Hippocampal formation (tissue), 2 donors: ENCODE measurements at regions not wholly inside any gene's neighbourhood (a gene's known extent, or its start where the extent isn't known, plus 50 kb on each side); places are given as distances from the start of the nearest gene placed in this dataset.

Experiments
- DNase-seq, 2 donors: peaks; one replicate each; lab custom pipeline; 2025; lab: John Stamatoyannopoulos, UW

GRCh38 chr17:10968007-10968406 lies 130.1 kb upstream of the PIRT start:
- no peak for DNase-seq

GRCh38 chr17:10956821-10957220 lies 118.9 kb upstream of the PIRT start:
- DNase-seq = no peak

GRCh38 chr17:10944819-10945218 lies 106.9 kb upstream of the PIRT start:
- DNase-seq = no peak

- DNase-seq = no peak
Observed at GRCh38 chr17:10936931-10937330, 99.0 kb upstream of the PIRT start.

- DNase-seq = no peak
Observed at GRCh38 chr17:10932938-10933337, 95.1 kb upstream of the PIRT start.

- DNase-seq = no peak
Observed at GRCh38 chr17:10931133-10931532, 93.2 kb upstream of the PIRT start.

- no peak for DNase-seq
Observed at GRCh38 chr17:10927712-10928111, 89.8 kb upstream of the PIRT start.

- DNase-seq = no peak
Observed at GRCh38 chr17:10920558-10921108, 82.7 kb upstream of the PIRT start.

- DNase-seq = no peak
Observed at GRCh38 chr17:10907370-10907769, 69.5 kb upstream of the PIRT start.

GRCh38 chr17:10899281-10899680 lies 61.4 kb upstream of the PIRT start:
- DNase-seq = no peak

- DNase-seq = no peak
Observed at GRCh38 chr17:10894220-10894619, 56.3 kb upstream of the PIRT start.

GRCh38 chr17:10888858-10889257 lies 51.0 kb upstream of the PIRT start:
- DNase-seq = no peak
